ENCODE measurements at regions not wholly inside any gene's neighbourhood (a gene's known extent, or its start where the extent isn't known, plus 50 kb on each side); places are given as distances from the start of the nearest gene placed in this dataset.

DNA sequence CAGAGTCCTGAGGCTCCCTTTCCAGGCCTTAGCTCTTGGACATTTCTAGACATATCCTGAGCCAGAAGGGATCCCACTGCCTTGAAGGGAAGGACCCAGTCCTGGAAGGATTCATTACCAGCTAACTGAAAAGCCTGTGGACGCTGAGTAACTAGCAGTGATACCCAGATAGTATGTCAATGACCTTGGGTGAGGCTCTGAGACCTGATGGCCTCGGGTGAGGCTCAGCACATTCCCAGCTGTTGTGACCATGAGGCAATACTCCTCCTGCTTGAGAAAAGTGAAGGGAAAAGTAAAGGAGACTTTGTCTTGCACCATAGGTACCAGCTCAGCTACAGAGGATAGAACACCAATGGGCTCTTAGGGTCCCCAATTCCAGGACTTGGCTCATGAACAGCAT is 268.1 kb downstream of the DKK2 start:
- no peak for DNase-seq (ENCODE audit: low spot score)

More for the DNA sequence above, 268.1 kb downstream of the DKK2 start:
- no peak overlapping the region for H3K4me2 ChIP-seq
- ATAC-seq = no peak
- Mint-ChIP-seq H3K36me3 (ENCODE audit: low read depth) (no peaks in the 10 kb centered on the region), H3K4me3 (no peak overlapping the region), H3K4me1 (no peaks in the 10 kb centered on the region), H3K27me3 (ENCODE audit: insufficient read depth, low read depth, poor library complexity) (no peaks in the 10 kb centered on the region), H3K9me3 (no peaks in the 10 kb centered on the region), H3K27ac (no peak overlapping the region)
- H3K4me3 ChIP-seq = no peak overlapping the region
- no peaks in the 10 kb centered on the region for H3F3A ChIP-seq (replicated peaks; ENCODE audit: low read depth)
- no peak overlapping the region for H3K27ac ChIP-seq (ENCODE audit: low read depth)
- no peaks in the 10 kb centered on the region for H4K20me1 ChIP-seq (replicated peaks; ENCODE audit: insufficient read depth)
- H3K36me3 ChIP-seq (ENCODE audit: insufficient read depth) = no peaks in the 10 kb centered on the region
- no peaks in the 10 kb centered on the region for H3K79me2 ChIP-seq (replicated peaks; ENCODE audit: insufficient read depth)
- H2AFZ ChIP-seq = no peak overlapping the region
- peaks cover 16% of the 10 kb centered on the region for H3K9me2 ChIP-seq (ENCODE audit: insufficient read depth)
- no peaks in the 10 kb centered on the region for H3K4me1 ChIP-seq (ENCODE audit: insufficient read depth)
- no peak for TF ChIP-seq JUNB (IDR thresholded peaks at IDR 0.05; ENCODE audit: unreplicated experiment)
- TF ChIP-seq, protein P1, sequence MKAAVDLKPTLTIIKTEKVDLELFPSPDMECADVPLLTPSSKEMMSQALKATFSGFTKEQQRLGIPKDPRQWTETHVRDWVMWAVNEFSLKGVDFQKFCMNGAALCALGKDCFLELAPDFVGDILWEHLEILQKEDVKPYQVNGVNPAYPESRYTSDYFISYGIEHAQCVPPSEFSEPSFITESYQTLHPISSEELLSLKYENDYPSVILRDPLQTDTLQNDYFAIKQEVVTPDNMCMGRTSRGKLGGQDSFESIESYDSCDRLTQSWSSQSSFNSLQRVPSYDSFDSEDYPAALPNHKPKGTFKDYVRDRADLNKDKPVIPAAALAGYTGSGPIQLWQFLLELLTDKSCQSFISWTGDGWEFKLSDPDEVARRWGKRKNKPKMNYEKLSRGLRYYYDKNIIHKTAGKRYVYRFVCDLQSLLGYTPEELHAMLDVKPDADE (IDR thresholded peaks at IDR 0.05) = no peak
- TF ChIP-seq, protein P2, sequence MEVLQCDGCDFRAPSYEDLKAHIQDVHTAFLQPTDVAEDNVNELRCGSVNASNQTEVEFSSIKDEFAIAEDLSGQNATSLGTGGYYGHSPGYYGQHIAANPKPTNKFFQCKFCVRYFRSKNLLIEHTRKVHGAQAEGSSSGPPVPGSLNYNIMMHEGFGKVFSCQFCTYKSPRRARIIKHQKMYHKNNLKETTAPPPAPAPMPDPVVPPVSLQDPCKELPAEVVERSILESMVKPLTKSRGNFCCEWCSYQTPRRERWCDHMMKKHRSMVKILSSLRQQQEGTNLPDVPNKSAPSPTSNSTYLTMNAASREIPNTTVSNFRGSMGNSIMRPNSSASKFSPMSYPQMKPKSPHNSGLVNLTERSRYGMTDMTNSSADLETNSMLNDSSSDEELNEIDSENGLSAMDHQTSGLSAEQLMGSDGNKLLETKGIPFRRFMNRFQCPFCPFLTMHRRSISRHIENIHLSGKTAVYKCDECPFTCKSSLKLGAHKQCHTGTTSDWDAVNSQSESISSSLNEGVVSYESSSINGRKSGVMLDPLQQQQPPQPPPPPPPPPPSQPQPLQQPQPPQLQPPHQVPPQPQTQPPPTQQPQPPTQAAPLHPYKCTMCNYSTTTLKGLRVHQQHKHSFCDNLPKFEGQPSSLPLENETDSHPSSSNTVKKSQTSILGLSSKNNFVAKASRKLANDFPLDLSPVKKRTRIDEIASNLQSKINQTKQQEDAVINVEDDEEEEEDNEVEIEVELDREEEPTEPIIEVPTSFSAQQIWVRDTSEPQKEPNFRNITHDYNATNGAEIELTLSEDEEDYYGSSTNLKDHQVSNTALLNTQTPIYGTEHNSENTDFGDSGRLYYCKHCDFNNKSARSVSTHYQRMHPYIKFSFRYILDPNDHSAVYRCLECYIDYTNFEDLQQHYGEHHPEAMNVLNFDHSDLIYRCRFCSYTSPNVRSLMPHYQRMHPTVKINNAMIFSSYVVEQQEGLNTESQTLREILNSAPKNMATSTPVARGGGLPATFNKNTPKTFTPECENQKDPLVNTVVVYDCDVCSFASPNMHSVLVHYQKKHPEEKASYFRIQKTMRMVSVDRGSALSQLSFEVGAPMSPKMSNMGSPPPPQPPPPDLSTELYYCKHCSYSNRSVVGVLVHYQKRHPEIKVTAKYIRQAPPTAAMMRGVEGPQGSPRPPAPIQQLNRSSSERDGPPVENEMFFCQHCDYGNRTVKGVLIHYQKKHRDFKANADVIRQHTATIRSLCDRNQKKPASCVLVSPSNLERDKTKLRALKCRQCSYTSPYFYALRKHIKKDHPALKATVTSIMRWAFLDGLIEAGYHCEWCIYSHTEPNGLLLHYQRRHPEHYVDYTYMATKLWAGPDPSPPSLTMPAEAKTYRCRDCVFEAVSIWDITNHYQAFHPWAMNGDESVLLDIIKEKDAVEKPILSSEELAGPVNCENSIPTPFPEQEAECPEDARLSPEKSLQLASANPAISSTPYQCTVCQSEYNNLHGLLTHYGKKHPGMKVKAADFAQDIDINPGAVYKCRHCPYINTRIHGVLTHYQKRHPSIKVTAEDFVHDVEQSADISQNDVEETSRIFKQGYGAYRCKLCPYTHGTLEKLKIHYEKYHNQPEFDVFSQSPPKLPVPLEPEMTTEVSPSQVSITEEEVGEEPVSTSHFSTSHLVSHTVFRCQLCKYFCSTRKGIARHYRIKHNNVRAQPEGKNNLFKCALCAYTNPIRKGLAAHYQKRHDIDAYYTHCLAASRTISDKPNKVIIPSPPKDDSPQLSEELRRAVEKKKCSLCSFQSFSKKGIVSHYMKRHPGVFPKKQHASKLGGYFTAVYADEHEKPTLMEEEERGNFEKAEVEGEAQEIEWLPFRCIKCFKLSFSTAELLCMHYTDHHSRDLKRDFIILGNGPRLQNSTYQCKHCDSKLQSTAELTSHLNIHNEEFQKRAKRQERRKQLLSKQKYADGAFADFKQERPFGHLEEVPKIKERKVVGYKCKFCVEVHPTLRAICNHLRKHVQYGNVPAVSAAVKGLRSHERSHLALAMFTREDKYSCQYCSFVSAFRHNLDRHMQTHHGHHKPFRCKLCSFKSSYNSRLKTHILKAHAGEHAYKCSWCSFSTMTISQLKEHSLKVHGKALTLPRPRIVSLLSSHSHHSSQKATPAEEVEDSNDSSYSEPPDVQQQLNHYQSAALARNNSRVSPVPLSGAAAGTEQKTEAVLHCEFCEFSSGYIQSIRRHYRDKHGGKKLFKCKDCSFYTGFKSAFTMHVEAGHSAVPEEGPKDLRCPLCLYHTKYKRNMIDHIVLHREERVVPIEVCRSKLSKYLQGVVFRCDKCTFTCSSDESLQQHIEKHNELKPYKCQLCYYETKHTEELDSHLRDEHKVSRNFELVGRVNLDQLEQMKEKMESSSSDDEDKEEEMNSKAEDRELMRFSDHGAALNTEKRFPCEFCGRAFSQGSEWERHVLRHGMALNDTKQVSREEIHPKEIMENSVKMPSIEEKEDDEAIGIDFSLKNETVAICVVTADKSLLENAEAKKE (CRISPR knock-in tag; IDR thresholded peaks at IDR 0.05) = no peak
- TF ChIP-seq, protein P3, sequence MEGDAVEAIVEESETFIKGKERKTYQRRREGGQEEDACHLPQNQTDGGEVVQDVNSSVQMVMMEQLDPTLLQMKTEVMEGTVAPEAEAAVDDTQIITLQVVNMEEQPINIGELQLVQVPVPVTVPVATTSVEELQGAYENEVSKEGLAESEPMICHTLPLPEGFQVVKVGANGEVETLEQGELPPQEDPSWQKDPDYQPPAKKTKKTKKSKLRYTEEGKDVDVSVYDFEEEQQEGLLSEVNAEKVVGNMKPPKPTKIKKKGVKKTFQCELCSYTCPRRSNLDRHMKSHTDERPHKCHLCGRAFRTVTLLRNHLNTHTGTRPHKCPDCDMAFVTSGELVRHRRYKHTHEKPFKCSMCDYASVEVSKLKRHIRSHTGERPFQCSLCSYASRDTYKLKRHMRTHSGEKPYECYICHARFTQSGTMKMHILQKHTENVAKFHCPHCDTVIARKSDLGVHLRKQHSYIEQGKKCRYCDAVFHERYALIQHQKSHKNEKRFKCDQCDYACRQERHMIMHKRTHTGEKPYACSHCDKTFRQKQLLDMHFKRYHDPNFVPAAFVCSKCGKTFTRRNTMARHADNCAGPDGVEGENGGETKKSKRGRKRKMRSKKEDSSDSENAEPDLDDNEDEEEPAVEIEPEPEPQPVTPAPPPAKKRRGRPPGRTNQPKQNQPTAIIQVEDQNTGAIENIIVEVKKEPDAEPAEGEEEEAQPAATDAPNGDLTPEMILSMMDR (conservative IDR thresholded peaks at IDR 0.05; ENCODE audit: low read depth in 2 of 2) = no peak
- H3K27me3 ChIP-seq (ENCODE audit: insufficient read depth) = no peaks in the 10 kb centered on the region

All from GM23338 (cell line).